ENCODE measurements at regions not wholly inside any gene's neighbourhood (a gene's known extent, or its start where the extent isn't known, plus 50 kb on each side); places are given as distances from the start of the nearest gene placed in this dataset.

DNA sequence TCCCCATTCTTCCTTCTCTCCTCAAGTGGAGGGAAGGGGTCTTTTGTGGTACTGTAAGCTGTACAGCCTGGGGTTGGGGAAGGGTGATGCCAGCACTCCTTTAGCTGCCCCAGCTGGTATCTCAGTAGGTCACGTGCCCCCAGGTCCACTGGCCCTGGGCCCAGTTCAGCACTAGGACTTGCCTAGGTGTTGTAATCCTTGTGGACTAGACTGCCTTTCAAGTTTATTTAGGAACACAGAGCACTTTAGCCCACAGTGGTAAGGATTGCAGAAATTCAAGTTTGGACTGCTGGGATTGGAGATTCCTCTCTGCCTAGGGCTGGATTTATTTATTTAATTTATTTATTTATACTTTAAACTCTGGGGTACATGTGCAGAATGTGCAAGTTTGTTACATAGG lies 569.6 kb downstream of the AACS start:
- no peaks in the 10 kb centered on the region for H3K36me3 Mint-ChIP-seq
- no peak overlapping the region for H3K27ac Mint-ChIP-seq
- DNase-seq (ENCODE audit: low spot score in 2 of 2, unreplicated experiment in 2 of 2) = no peak
- TF ChIP-seq, protein P1, sequence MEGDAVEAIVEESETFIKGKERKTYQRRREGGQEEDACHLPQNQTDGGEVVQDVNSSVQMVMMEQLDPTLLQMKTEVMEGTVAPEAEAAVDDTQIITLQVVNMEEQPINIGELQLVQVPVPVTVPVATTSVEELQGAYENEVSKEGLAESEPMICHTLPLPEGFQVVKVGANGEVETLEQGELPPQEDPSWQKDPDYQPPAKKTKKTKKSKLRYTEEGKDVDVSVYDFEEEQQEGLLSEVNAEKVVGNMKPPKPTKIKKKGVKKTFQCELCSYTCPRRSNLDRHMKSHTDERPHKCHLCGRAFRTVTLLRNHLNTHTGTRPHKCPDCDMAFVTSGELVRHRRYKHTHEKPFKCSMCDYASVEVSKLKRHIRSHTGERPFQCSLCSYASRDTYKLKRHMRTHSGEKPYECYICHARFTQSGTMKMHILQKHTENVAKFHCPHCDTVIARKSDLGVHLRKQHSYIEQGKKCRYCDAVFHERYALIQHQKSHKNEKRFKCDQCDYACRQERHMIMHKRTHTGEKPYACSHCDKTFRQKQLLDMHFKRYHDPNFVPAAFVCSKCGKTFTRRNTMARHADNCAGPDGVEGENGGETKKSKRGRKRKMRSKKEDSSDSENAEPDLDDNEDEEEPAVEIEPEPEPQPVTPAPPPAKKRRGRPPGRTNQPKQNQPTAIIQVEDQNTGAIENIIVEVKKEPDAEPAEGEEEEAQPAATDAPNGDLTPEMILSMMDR (IDR thresholded peaks at IDR 0.05; ENCODE audit: unreplicated experiment) = no peak
- H3K27me3 Mint-ChIP-seq (ENCODE audit: low read depth) = peaks cover 15% of the 10 kb centered on the region
- no peaks in the 10 kb centered on the region for H3K4me1 Mint-ChIP-seq
- H3K4me3 Mint-ChIP-seq = no peak overlapping the region
- peaks cover 7% of the 10 kb centered on the region for H3K9me3 Mint-ChIP-seq

DNA sequence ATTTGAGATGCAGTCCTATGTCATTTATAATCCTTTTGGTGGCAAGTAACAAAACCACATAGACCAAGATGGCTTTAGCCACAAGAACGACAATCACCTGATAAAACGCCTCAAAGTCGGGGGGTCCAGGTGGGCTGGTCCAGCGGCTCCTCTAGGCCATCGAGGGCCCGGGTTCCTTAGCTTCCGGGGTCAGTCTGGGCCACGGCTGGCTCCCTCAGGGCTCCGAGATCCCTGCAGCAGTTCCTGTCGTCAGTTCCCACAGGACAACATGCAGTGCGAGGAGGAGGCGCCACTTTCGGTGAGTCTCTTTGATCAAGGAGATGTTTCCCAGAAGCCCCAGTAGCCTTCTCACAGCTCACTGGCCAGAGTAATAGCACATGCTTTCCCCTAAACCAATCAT lies 574.6 kb downstream of the AACS start:
- TF ChIP-seq, protein P1 (IDR thresholded peaks at IDR 0.05; ENCODE audit: unreplicated experiment) = no peak
- no peaks in the 10 kb centered on the region for H3K9me3 Mint-ChIP-seq
- no peak for DNase-seq (ENCODE audit: low spot score in 2 of 2, unreplicated experiment in 2 of 2)

DNA sequence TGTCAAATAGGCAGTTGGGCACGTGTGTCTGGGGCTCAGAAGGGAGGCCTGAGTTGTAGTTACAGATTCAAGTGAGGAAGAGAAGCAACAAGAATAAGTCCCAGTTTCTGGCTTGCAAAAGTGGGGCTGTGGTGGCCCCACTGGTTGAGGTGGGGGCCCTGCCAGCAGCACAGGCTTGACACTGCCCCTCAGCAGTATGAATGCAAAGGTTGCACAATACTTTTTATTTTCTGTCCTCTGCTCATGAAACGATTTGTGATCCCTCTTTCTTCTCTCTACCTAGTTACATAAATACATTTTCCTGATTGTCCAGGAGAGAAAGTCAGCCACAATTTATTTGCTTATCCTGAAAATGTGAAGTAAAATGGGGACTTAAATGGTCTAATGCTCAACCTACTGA lies 577.8 kb downstream of the AACS start:
- Mint-ChIP-seq H3K36me3 (no peaks in the 10 kb centered on the region), H3K27ac (no peak overlapping the region), H3K27me3 (ENCODE audit: low read depth) (peaks cover 17% of the 10 kb centered on the region), H3K4me3 (no peak overlapping the region), H3K4me1 (no peaks in the 10 kb centered on the region), H3K9me3 (no peaks in the 10 kb centered on the region)
- TF ChIP-seq, protein P1 (IDR thresholded peaks at IDR 0.05; ENCODE audit: unreplicated experiment) = no peak
- DNase-seq (ENCODE audit: low spot score in 2 of 2, unreplicated experiment in 2 of 2) = no peak

More for the DNA sequence above, 574.6 kb downstream of the AACS start:
- no peak overlapping the region for H3K27ac Mint-ChIP-seq
- no peaks in the 10 kb centered on the region for H3K36me3 Mint-ChIP-seq
- no peaks in the 10 kb centered on the region for H3K4me1 Mint-ChIP-seq
- peaks cover 15% of the 10 kb centered on the region for H3K27me3 Mint-ChIP-seq (ENCODE audit: low read depth)
- no peak overlapping the region for H3K4me3 Mint-ChIP-seq

DNA sequence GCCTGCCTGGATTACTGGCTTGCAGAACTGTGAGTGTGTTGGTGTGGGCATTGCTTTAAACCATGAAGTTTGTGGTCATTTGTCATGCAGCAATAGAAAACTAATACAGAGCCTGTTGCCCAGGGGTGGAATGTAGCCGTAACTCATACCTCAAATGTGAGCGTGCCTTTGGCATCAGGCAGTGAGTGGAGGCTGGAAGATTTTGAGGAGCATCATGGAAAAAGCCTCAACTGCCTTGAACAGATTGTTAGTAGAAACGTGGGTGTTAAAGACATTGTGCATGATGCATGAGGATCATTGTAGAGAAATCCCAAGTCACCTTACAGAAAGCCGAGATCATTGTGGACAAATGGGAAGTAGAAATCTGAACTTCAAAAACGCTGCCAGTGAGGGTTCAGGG lies 580.5 kb downstream of the AACS start:
- no peak overlapping the region for H3K4me3 Mint-ChIP-seq

DNA sequence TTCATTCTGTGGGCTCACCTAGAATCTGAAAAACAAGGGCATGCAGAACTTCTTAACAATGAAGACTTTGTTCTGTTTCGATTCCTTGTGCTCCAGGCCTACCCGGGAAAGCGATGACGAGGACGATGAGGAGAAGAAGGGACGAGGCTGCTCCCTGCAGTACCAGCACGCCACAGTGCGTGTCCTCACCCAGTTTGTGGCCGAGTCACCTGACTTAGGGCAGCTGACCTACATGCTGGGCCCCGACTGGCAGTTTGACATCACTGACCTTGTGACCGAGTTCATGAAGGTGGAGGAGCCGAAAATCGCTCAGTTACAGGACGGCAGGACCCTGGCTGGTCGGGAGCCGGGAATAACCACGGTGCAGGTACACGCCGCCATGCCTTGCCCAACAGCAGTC lies 585.4 kb downstream of the AACS start:
- Mint-ChIP-seq H3K27me3 (ENCODE audit: low read depth) (peaks cover 11% of the 10 kb centered on the region), H3K9me3 (peaks cover 4% of the 10 kb centered on the region), H3K4me1 (peaks cover 3% of the 10 kb centered on the region), H3K27ac (no peak overlapping the region), H3K4me3 (no peak overlapping the region), H3K36me3 (no peaks in the 10 kb centered on the region)
- DNase-seq (ENCODE audit: low spot score in 2 of 2, unreplicated experiment in 2 of 2) = no peak
- TF ChIP-seq, protein P1 (IDR thresholded peaks at IDR 0.05; ENCODE audit: unreplicated experiment) = no peak

More for the DNA sequence above, 580.5 kb downstream of the AACS start:
- no peak for DNase-seq (ENCODE audit: low spot score in 2 of 2, unreplicated experiment in 2 of 2)
- H3K27me3 Mint-ChIP-seq (ENCODE audit: low read depth) = peaks cover 14% of the 10 kb centered on the region
- TF ChIP-seq, protein P1 (IDR thresholded peaks at IDR 0.05; ENCODE audit: unreplicated experiment) = no peak
- no peaks in the 10 kb centered on the region for H3K4me1 Mint-ChIP-seq
- no peak overlapping the region for H3K27ac Mint-ChIP-seq
- H3K36me3 Mint-ChIP-seq = no peaks in the 10 kb centered on the region
- no peaks in the 10 kb centered on the region for H3K9me3 Mint-ChIP-seq

DNA sequence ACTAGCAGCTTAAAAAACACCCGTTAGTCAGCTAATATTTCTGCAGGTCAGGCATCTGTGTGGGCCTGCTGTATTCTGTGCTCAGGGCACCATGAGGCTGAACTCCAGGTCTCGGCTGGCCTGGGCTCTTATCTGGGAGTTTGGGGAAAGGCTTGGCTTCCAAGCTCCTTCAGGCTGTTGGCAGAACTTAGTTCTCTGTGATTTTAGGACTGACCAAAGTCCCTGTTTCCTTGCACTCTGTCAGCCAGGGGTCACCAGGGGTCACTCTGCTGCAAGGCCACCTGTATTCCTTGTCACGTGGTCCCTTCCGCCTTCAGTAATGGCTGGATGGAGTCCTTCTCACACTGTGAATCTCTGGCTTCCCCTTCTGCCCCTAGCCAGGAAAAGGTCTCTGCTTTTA lies 586.4 kb downstream of the AACS start:
- Mint-ChIP-seq H3K27ac (no peak overlapping the region), H3K36me3 (no peaks in the 10 kb centered on the region), H3K9me3 (peaks cover 4% of the 10 kb centered on the region), H3K27me3 (ENCODE audit: low read depth) (peaks cover 3% of the 10 kb centered on the region), H3K4me1 (peaks cover 3% of the 10 kb centered on the region), H3K4me3 (no peak overlapping the region)
- TF ChIP-seq, protein P1 (IDR thresholded peaks at IDR 0.05; ENCODE audit: unreplicated experiment) = no peak
- DNase-seq (ENCODE audit: low spot score in 2 of 2, unreplicated experiment in 2 of 2) = no peak

Data from mesothelial cell of epicardium (in vitro differentiated cells).